ENCODE measurements at regions not wholly inside any gene's neighbourhood (a gene's known extent, or its start where the extent isn't known, plus 50 kb on each side); places are given as distances from the start of the nearest gene placed in this dataset.

GRCh38 chr21:19640964-19641363 lies 1237.4 kb upstream of the TMPRSS15 start:
- no peak for DNase-seq (ENCODE audit: extremely low spot score)
- CTCF ChIA-PET: no interaction called here
- POLR2A ChIA-PET: no interaction called here
- no peak for TF ChIP-seq BHLHE40 (IDR thresholded peaks at IDR 0.05; ENCODE audit: borderline replicate concordance)
- TF ChIP-seq CTBP1 (IDR thresholded peaks at IDR 0.05; ENCODE audit: borderline replicate concordance): no peak
- TF ChIP-seq FOXM1 (IDR thresholded peaks at IDR 0.05; ENCODE audit: borderline replicate concordance): no peak
- TF ChIP-seq L3MBTL2 (conservative IDR thresholded peaks at IDR 0.05): no peak
- no peak for TF ChIP-seq FOXA1 (IDR thresholded peaks at IDR 0.05)
- no peak for TF ChIP-seq ARNT (IDR thresholded peaks at IDR 0.05)
- TF ChIP-seq LEF1 (IDR thresholded peaks at IDR 0.05; ENCODE audit: borderline replicate concordance): no peak
- TF ChIP-seq, protein P1, sequence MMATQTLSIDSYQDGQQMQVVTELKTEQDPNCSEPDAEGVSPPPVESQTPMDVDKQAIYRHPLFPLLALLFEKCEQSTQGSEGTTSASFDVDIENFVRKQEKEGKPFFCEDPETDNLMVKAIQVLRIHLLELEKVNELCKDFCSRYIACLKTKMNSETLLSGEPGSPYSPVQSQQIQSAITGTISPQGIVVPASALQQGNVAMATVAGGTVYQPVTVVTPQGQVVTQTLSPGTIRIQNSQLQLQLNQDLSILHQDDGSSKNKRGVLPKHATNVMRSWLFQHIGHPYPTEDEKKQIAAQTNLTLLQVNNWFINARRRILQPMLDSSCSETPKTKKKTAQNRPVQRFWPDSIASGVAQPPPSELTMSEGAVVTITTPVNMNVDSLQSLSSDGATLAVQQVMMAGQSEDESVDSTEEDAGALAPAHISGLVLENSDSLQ (IDR thresholded peaks at IDR 0.05): no peak
- no peak for TF ChIP-seq HDGF (IDR thresholded peaks at IDR 0.05; ENCODE audit: borderline replicate concordance)
- TF ChIP-seq SP1 (IDR thresholded peaks at IDR 0.05): no peak
- TF ChIP-seq TARDBP (IDR thresholded peaks at IDR 0.05): no peak
- TF ChIP-seq NFRKB (IDR thresholded peaks at IDR 0.05): no peak
- TF ChIP-seq ZNF384 (IDR thresholded peaks at IDR 0.05): no peak
- TF ChIP-seq SUZ12 (IDR thresholded peaks at IDR 0.05): no peak

DNA sequence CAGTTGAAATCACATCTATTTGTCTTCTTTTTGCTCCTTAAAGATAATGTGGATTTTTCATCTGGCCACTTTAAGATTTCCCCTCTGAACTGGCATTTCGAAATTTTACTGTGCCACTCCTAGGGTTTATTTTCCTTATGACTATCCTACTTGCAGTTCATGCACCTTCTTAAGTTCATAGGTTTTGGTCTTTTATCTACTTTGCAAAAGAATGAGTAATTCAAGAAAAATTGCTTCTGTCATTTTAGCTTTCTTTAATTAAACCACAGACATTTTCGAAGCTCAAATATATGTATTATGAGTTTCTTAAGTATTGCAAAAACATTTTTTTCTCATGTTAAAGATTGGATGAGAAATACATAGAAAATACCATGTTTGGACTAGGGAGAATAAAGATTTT lies 1244.8 kb upstream of the TMPRSS15 start:
- POLR2A ChIA-PET: no interaction called here

DNA sequence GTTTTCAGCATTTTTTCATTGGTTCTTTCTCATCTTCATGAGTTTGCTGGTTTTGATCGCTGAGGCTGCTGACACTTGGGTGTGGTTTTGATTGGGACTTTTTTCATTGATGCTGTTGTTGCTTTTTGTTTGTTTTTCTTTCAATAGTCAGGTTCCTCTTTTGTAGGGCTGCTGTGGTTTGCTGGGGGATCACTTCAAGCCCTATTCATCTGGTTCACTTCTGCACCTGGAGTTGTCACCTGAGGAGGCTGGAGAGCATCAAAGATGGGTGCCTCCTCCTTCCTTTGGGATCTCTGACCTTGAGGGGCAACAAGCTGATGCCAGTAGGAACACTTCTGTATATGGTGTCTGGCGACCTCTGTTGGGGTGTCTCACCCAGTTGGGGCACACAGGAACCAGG lies 1279.9 kb upstream of the TMPRSS15 start:
- ChIA-PET POLR2A (no interaction called here), CTCF (no interaction called here)
- no peak for DNase-seq (ENCODE audit: extremely low spot score)
- no peak for TF ChIP-seq ARNT (IDR thresholded peaks at IDR 0.05)
- TF ChIP-seq FOXM1 (IDR thresholded peaks at IDR 0.05; ENCODE audit: borderline replicate concordance): no peak
- TF ChIP-seq HDGF (IDR thresholded peaks at IDR 0.05; ENCODE audit: borderline replicate concordance): no peak
- no peak for TF ChIP-seq BHLHE40 (IDR thresholded peaks at IDR 0.05; ENCODE audit: borderline replicate concordance)
- no peak for TF ChIP-seq ZNF384 (IDR thresholded peaks at IDR 0.05)
- no peak for TF ChIP-seq NFRKB (IDR thresholded peaks at IDR 0.05)
- no peak for TF ChIP-seq CTBP1 (IDR thresholded peaks at IDR 0.05; ENCODE audit: borderline replicate concordance)
- TF ChIP-seq L3MBTL2 (conservative IDR thresholded peaks at IDR 0.05): no peak
- no peak for TF ChIP-seq SP1 (IDR thresholded peaks at IDR 0.05)
- no peak for TF ChIP-seq TARDBP (IDR thresholded peaks at IDR 0.05)
- TF ChIP-seq FOXA1 (IDR thresholded peaks at IDR 0.05): no peak
- no peak for TF ChIP-seq SUZ12 (IDR thresholded peaks at IDR 0.05)

More for the DNA sequence above, 1244.8 kb upstream of the TMPRSS15 start:
- no peak for DNase-seq (ENCODE audit: extremely low spot score)
- TF ChIP-seq NFRKB (IDR thresholded peaks at IDR 0.05): no peak
- CTCF ChIA-PET: no interaction called here

GRCh38 chr21:19684328-19684727 lies 1280.7 kb upstream of the TMPRSS15 start:
- TF ChIP-seq CTBP1 (IDR thresholded peaks at IDR 0.05; ENCODE audit: borderline replicate concordance) (no peak), NFRKB (IDR thresholded peaks at IDR 0.05) (no peak), SUZ12 (IDR thresholded peaks at IDR 0.05) (no peak), L3MBTL2 (conservative IDR thresholded peaks at IDR 0.05) (no peak), HDGF (IDR thresholded peaks at IDR 0.05; ENCODE audit: borderline replicate concordance) (no peak), LEF1 (IDR thresholded peaks at IDR 0.05; ENCODE audit: borderline replicate concordance) (no peak), ELF4 (IDR thresholded peaks at IDR 0.05) (no peak), ZNF384 (IDR thresholded peaks at IDR 0.05) (no peak), TARDBP (IDR thresholded peaks at IDR 0.05) (no peak), FOXM1 (IDR thresholded peaks at IDR 0.05; ENCODE audit: borderline replicate concordance) (no peak), BHLHE40 (IDR thresholded peaks at IDR 0.05; ENCODE audit: borderline replicate concordance) (no peak), ARNT (IDR thresholded peaks at IDR 0.05) (no peak), FOXA1 (IDR thresholded peaks at IDR 0.05) (no peak), SP1 (IDR thresholded peaks at IDR 0.05) (no peak), FOXK2 (IDR thresholded peaks at IDR 0.05) (no peak)
- TF ChIP-seq, protein P1 (IDR thresholded peaks at IDR 0.05): no peak
- ChIA-PET POLR2A (no interaction called here), CTCF (no interaction called here)
- no peak for DNase-seq (ENCODE audit: extremely low spot score)

DNA sequence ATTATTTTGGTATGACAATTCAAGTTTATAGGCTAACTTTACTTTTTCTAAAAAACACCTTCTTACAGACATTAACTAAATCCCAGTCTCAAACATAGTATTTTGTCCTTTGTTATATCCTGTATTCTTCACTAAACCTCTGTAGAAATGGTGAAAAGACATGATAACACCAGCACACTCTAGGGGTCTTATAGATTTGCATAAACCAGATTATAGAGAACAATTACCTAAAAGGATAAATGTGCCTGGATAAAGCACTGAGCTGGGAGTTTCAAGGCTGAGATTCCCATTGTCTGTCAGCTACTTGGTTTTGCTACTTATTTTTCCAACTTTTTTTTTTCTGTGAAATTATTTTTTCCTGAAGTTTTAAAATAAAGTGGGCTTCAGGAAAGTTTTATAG lies 1288.6 kb upstream of the TMPRSS15 start:
- ChIA-PET POLR2A (interaction anchor here (0.6 kb wide), 1 partner anchor 55 kb away, joined by 3 read pairs; no protein-coding TSS in a partner anchor), CTCF (no interaction called here)
- DNase-seq (ENCODE audit: extremely low spot score): no peak
- TF ChIP-seq ARNT (IDR thresholded peaks at IDR 0.05) (no peak), BHLHE40 (IDR thresholded peaks at IDR 0.05; ENCODE audit: borderline replicate concordance) (no peak), FOXK2 (IDR thresholded peaks at IDR 0.05) (no peak), TARDBP (IDR thresholded peaks at IDR 0.05) (no peak), ELF4 (IDR thresholded peaks at IDR 0.05) (no peak), HDGF (IDR thresholded peaks at IDR 0.05; ENCODE audit: borderline replicate concordance) (no peak), NFRKB (IDR thresholded peaks at IDR 0.05) (no peak), CTBP1 (IDR thresholded peaks at IDR 0.05; ENCODE audit: borderline replicate concordance) (no peak), SUZ12 (IDR thresholded peaks at IDR 0.05) (no peak), FOXA1 (IDR thresholded peaks at IDR 0.05) (no peak), SP1 (IDR thresholded peaks at IDR 0.05) (no peak)
- TF ChIP-seq, protein P1 (IDR thresholded peaks at IDR 0.05): no peak

DNA sequence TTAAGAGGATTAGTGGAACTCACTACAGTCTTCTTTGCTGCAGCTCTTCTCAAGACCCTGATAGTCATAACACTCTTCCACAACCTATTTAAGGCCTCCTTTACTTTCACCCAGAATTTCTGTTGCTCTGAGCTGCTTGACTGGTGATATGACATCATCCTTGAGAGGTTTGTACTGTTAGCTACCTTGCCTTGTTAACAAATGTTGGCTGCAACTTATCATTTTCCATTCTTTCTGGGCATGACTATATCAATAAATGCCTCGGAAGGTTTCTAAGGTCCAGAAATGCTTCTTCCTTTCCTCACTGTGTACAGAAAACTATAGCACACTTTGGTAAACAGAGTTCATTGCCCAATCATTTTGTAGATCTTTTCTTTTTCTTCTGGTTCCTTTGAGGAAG lies 1292.2 kb upstream of the TMPRSS15 start:
- POLR2A ChIA-PET: no interaction called here
- TF ChIP-seq FOXM1 (IDR thresholded peaks at IDR 0.05; ENCODE audit: borderline replicate concordance): no peak
- no peak for TF ChIP-seq NFRKB (IDR thresholded peaks at IDR 0.05)
- TF ChIP-seq ARNT (IDR thresholded peaks at IDR 0.05): no peak
- no peak for TF ChIP-seq TARDBP (IDR thresholded peaks at IDR 0.05)
- TF ChIP-seq SUZ12 (IDR thresholded peaks at IDR 0.05): no peak
- no peak for TF ChIP-seq BHLHE40 (IDR thresholded peaks at IDR 0.05; ENCODE audit: borderline replicate concordance)
- TF ChIP-seq ZNF384 (IDR thresholded peaks at IDR 0.05): no peak
- TF ChIP-seq LEF1 (IDR thresholded peaks at IDR 0.05; ENCODE audit: borderline replicate concordance): no peak
- no peak for TF ChIP-seq SP1 (IDR thresholded peaks at IDR 0.05)
- TF ChIP-seq FOXK2 (IDR thresholded peaks at IDR 0.05): no peak
- TF ChIP-seq HDGF (IDR thresholded peaks at IDR 0.05; ENCODE audit: borderline replicate concordance): no peak
- no peak for TF ChIP-seq ELF4 (IDR thresholded peaks at IDR 0.05)
- no peak for TF ChIP-seq FOXA1 (IDR thresholded peaks at IDR 0.05)
- TF ChIP-seq L3MBTL2 (conservative IDR thresholded peaks at IDR 0.05): no peak
- TF ChIP-seq, protein P1 (IDR thresholded peaks at IDR 0.05): no peak
- TF ChIP-seq CTBP1 (IDR thresholded peaks at IDR 0.05; ENCODE audit: borderline replicate concordance): no peak
- DNase-seq (ENCODE audit: extremely low spot score): no peak
- CTCF ChIA-PET: no interaction called here

Data from HEK293T (cell line).